H1 (cell line): ENCODE measurements at regions not wholly inside any gene's neighbourhood (a gene's known extent, or its start where the extent isn't known, plus 50 kb on each side); places are given as distances from the start of the nearest gene placed in this dataset.

ENCODE experiments used
- CTCF ChIA-PET: fragments of 300-600 bp; sonication (Branson Sonifier 250); formaldehyde crosslinking; loops from one replicate; lab custom pipeline; 2021; ENCODE audit not compliant: partially characterized antibody; lab: Charles Lee
- POLR2A ChIA-PET: fragments of 300-600 bp; sonication (Branson Sonifier 250); formaldehyde crosslinking; loops from one replicate; lab custom pipeline; 2021; ENCODE audit warnings: inconsistent platforms; ENCODE audit not compliant: partially characterized antibody; lab: Charles Lee
- DNase-seq, 2 experiments: peaks; one replicate each; pipeline versions ENCODE4 v3.0.0 to v3.0.0-alpha.2; 2010 to 2022; ENCODE audit warnings: low spot score in 2 of 2, low read depth in 1 of 2, mixed read lengths in 1 of 2
- FAIRE-seq: peaks from 2 replicates; lab custom pipeline; 2011; peaks lifted over from hg19 to GRCh38; lab: Jason Lieb, UNC
- H2AFZ ChIP-seq: 2 replicates; pipeline ENCODE4 v1.8.1; 2012; ENCODE audit warnings: low read length, inconsistent platforms
- H2AK5ac ChIP-seq: 2 replicates; pipeline ENCODE4 v1.6.1; 2013; ENCODE audit warnings: low read depth, low read length
- H2BK120ac ChIP-seq: replicated peaks from 2 replicates; pipeline ENCODE3; 2013; ENCODE audit warnings: low read depth, low read length, inconsistent platforms
- H2BK12ac ChIP-seq: 2 replicates; pipeline ENCODE4 v1.6.1; 2013; ENCODE audit warnings: low read depth, low read length
- H2BK15ac ChIP-seq: 2 replicates; pipeline ENCODE4 v1.6.1; 2013; ENCODE audit warnings: low read length
- H2BK20ac ChIP-seq: 2 replicates; pipeline ENCODE4 v1.6.1; 2013; ENCODE audit warnings: low read length
- H2BK5ac ChIP-seq: 2 replicates; pipeline ENCODE4 v1.6.1; 2013; ENCODE audit warnings: low read depth, low read length
- H3K14ac ChIP-seq: 2 replicates; pipeline ENCODE4 v1.6.1; 2013; ENCODE audit warnings: inconsistent platforms; ENCODE audit not compliant: insufficient read length
- H3K18ac ChIP-seq: 2 replicates; pipeline ENCODE4 v1.6.1; 2013; ENCODE audit warnings: low read length; ENCODE audit errors: extremely low read depth
- H3K23ac ChIP-seq: 2 replicates; pipeline ENCODE4 v1.6.1; 2013; ENCODE audit warnings: inconsistent platforms; ENCODE audit not compliant: insufficient read length
- H3K23me2 ChIP-seq: 2 replicates; pipeline ENCODE4 v1.6.1; 2013; ENCODE audit warnings: low read depth, low read length
- H3K27ac ChIP-seq: 2 replicates; pipeline ENCODE4 v1.6.1; 2011; ENCODE audit warnings: low read depth, low read length, inconsistent platforms
- H3K27me3 ChIP-seq, 4 experiments: replicated peaks in 1 of 4; 1 replicate in 1 of 4; 2 replicates in 3 of 4; pipeline versions ENCODE4 v1.6.1 to v1.8.1; 2011 to 2013; ENCODE audit warnings: low read length in 3 of 4, mild to moderate bottlenecking in 3 of 4, inconsistent platforms in 2 of 4, mixed read lengths in 2 of 4, moderate library complexity in 1 of 4; ENCODE audit not compliant: control insufficient read depth in 3 of 4, insufficient read depth in 3 of 4; ENCODE audit errors: extremely low read depth in 1 of 4
- H3K36me3 ChIP-seq, 4 experiments: 2 replicates each; pipeline versions ENCODE4 v1.6.1 to v1.8.1; 2011 to 2013; ENCODE audit warnings: mild to moderate bottlenecking in 4 of 4, low read length in 3 of 4, moderate library complexity in 2 of 4, control low read depth in 1 of 4, inconsistent platforms in 1 of 4; ENCODE audit not compliant: insufficient read depth in 4 of 4, control insufficient read depth in 2 of 4
- H3K4ac ChIP-seq: replicated peaks from 2 replicates; pipeline ENCODE3; 2013; ENCODE audit warnings: low read length, low read depth, mixed read lengths, inconsistent platforms; ENCODE audit not compliant: insufficient read length
- H3K4me1 ChIP-seq, 4 experiments: replicated peaks in 1 of 4; 1 replicate in 1 of 4; 2 replicates in 3 of 4; pipeline versions ENCODE4 v1.6.1 to v1.8.1; 2011 to 2013; ENCODE audit warnings: low read length in 3 of 4, inconsistent platforms in 2 of 4, mixed read lengths in 1 of 4; ENCODE audit not compliant: insufficient read depth in 4 of 4, control insufficient read depth in 3 of 4
- H3K4me2 ChIP-seq, 2 experiments: 2 replicates each; pipeline versions ENCODE4 v1.6.1 to v1.8.1; 2011 to 2013; ENCODE audit warnings: low read depth in 2 of 2, low read length in 2 of 2, control low read depth in 1 of 2, inconsistent platforms in 1 of 2, mild to moderate bottlenecking in 1 of 2; ENCODE audit not compliant: insufficient read depth in 1 of 2
- H3K4me3 ChIP-seq, 4 experiments: fragments of 200-600, 300-600 bp in 1 of 4; sonication (generic), shearing (Covaris generic), sonication (Bioruptor Twin) in 1 of 4; 2 replicates each; pipeline versions ENCODE4 v1.5.1 to v1.8.1; 2011 to 2016; ENCODE audit warnings: low read length in 4 of 4, low read depth in 3 of 4, control low read depth in 2 of 4, inconsistent platforms in 2 of 4, mild to moderate bottlenecking in 2 of 4, mixed read lengths in 1 of 4, moderate library complexity in 1 of 4; ENCODE audit not compliant: insufficient read depth in 2 of 4; ENCODE audit errors: extremely low read depth in 1 of 4
- H3K56ac ChIP-seq: replicated peaks from 2 replicates; pipeline ENCODE3; 2013; ENCODE audit warnings: low read depth, mild to moderate bottlenecking, mixed read lengths, low read length, inconsistent platforms; ENCODE audit not compliant: insufficient read length
- H3K79me1 ChIP-seq: 2 replicates; pipeline ENCODE4 v1.6.1; 2013; ENCODE audit warnings: low read depth, low read length, control low read depth
- H3K79me2 ChIP-seq, 2 experiments: 2 replicates each; pipeline versions ENCODE4 v1.6.1 to v1.8.1; 2012 to 2013; ENCODE audit warnings: low read length in 2 of 2, mild to moderate bottlenecking in 2 of 2, inconsistent platforms in 1 of 2; ENCODE audit not compliant: insufficient read depth in 2 of 2, control insufficient read depth in 1 of 2
- H3K9ac ChIP-seq, 4 experiments: replicated peaks in 1 of 4; 1 replicate in 1 of 4; 2 replicates in 3 of 4; pipeline versions ENCODE4 v1.6.1 to v1.8.1; 2011 to 2013; ENCODE audit warnings: low read depth in 3 of 4, low read length in 3 of 4, control low read depth in 2 of 4, mild to moderate bottlenecking in 2 of 4, moderate library complexity in 2 of 4, inconsistent platforms in 1 of 4; ENCODE audit errors: extremely low read depth in 1 of 4
- H3K9me3 ChIP-seq, 2 experiments: 2 replicates each; pipeline versions ENCODE4 v1.6.1 to v1.8.1; 2012 to 2013; ENCODE audit warnings: mild to moderate bottlenecking in 2 of 2, moderate library complexity in 2 of 2, control low read depth in 1 of 2, inconsistent platforms in 1 of 2, low read depth in 1 of 2, low read length in 1 of 2, mixed read lengths in 1 of 2; ENCODE audit not compliant: insufficient read depth in 2 of 2
- H4K20me1 ChIP-seq, 2 experiments: replicated peaks in 1 of 2; 2 replicates each; pipeline versions ENCODE3 to v1.8.1; 2011 to 2013; ENCODE audit warnings: inconsistent platforms in 2 of 2, low read length in 2 of 2, mild to moderate bottlenecking in 1 of 2; ENCODE audit not compliant: insufficient read depth in 2 of 2, control insufficient read depth in 1 of 2
- H4K5ac ChIP-seq: 2 replicates; pipeline ENCODE4 v1.6.1; 2013; ENCODE audit warnings: low read length, low read depth, mixed read lengths, inconsistent platforms; ENCODE audit not compliant: insufficient read length
- H4K8ac ChIP-seq: 2 replicates; pipeline ENCODE4 v1.8.0; 2013; ENCODE audit warnings: mild to moderate bottlenecking, moderate library complexity, low read length, inconsistent platforms; ENCODE audit not compliant: insufficient read depth; ENCODE audit errors: extremely low read depth
- H4K91ac ChIP-seq: replicated peaks from 2 replicates; pipeline ENCODE3; 2013; ENCODE audit warnings: low read length, mixed read lengths, inconsistent platforms; ENCODE audit not compliant: insufficient read length
- BRCA1 ChIP-seq: IDR thresholded peaks from 2 replicates; pipeline ENCODE4 v1.6.1; 2012; ENCODE audit warnings: low read depth, low read length, improper control_type of control experiment
- CEBPB ChIP-seq: IDR thresholded peaks from 2 replicates; pipeline ENCODE4 v1.6.1; 2012; ENCODE audit warnings: low read depth, low read length
- CREB1 ChIP-seq: IDR thresholded peaks from 2 replicates; pipeline ENCODE4 v1.6.1; 2012; ENCODE audit warnings: inconsistent platforms
- CTBP2 ChIP-seq: IDR thresholded peaks from 2 replicates; pipeline ENCODE4 v1.7.0; 2011; ENCODE audit warnings: borderline replicate concordance, mild to moderate bottlenecking, moderate library complexity, mixed read lengths, low read length; ENCODE audit not compliant: insufficient read depth, insufficient read length
- NRF1 ChIP-seq: IDR thresholded peaks from 2 replicates; pipeline ENCODE4 v1.6.1; 2011; ENCODE audit warnings: mild to moderate bottlenecking, low read depth, low read length, improper control_type of control experiment
- RAD21 ChIP-seq, 2 experiments: IDR thresholded peaks in 1 of 2; conservative IDR thresholded peaks in 1 of 2; 2 replicates each; pipeline ENCODE4 v1.6.1; 2011; ENCODE audit warnings: low read depth in 2 of 2, low read length in 2 of 2, improper control_type of control experiment in 1 of 2, inconsistent platforms in 1 of 2, mild to moderate bottlenecking in 1 of 2, moderate library complexity in 1 of 2
- RNF2 ChIP-seq: fragments of 200-900, 300-1000 bp; sonication (generic); IDR thresholded peaks from 2 replicates; pipeline ENCODE4 v1.7.1; 2016; ENCODE audit warnings: borderline replicate concordance, low read depth, mild to moderate bottlenecking, antibody characterized with exemption, low read length; ENCODE audit not compliant: poor library complexity, severe bottlenecking; ENCODE audit errors: missing control alignments
- SIN3A ChIP-seq, 2 experiments: IDR thresholded peaks in 1 of 2; conservative IDR thresholded peaks in 1 of 2; 2 replicates each; pipeline ENCODE4 v1.6.1; 2011 to 2012; ENCODE audit warnings: low read length in 2 of 2, improper control_type of control experiment in 1 of 2, low read depth in 1 of 2, mild to moderate bottlenecking in 1 of 2
- TF ChIP-seq, protein P1 (sequence below): IDR thresholded peaks from 2 replicates; pipeline ENCODE4 v1.6.1; 2012; ENCODE audit warnings: low read length, inconsistent platforms
- TF ChIP-seq, protein P2 (sequence below), 3 experiments: IDR thresholded peaks; 1 replicate in 2 of 3; 2 replicates in 1 of 3; pipeline versions ENCODE4 v1.5.1 to v1.6.1; 2011; ENCODE audit warnings: low read length in 3 of 3, mild to moderate bottlenecking in 3 of 3, inconsistent platforms in 2 of 3, low read depth in 1 of 3, moderate library complexity in 1 of 3; ENCODE audit not compliant: insufficient read depth in 1 of 3; ENCODE audit errors: control extremely low read depth in 1 of 3

DNA sequence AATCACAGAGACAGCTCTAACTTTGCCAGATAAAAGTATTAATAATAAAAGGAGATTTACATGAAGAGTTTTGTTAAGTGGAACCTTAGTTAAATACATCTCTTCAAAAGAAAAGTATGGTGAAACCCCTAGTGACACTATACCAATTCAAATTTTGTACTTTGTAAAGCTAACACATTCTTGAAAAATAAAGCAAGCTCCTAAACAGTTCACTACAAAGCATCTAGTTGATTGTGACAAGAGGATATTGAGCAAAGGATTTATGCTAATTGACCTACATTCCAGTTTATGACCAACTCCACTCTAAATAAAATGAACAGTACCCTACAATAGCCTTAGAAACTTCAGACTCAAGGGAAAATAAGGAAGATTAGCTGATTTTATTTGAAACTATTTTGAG lies 69.4 kb upstream of the WDR17 start:
- no peak overlapping the region for H2BK5ac ChIP-seq
- H3K23me2 ChIP-seq, result peaks cover under 1% of the 10 kb centered on the region; the same call in 1 of the 2 replicates
- H3K4ac ChIP-seq, result no peak overlapping the region
- no peak overlapping the region for H2BK15ac ChIP-seq
- no peak overlapping the region for H2BK20ac ChIP-seq
- H3K4me3 ChIP-seq, result no peak overlapping the region
- no peaks in the 10 kb centered on the region for H3K36me3 ChIP-seq
- H2BK12ac ChIP-seq, result no peak overlapping the region
- peaks cover 0 to under 1% (median 0%) of the 10 kb centered on the region in 4 experiments; a peak in 2 of 7 replicates for H3K27me3 ChIP-seq
- no peaks in the 10 kb centered on the region for H4K20me1 ChIP-seq
- no peaks in the 10 kb centered on the region for H3K79me2 ChIP-seq
- H3K79me1 ChIP-seq, result no peaks in the 10 kb centered on the region
- no peak overlapping the region for H3K9ac ChIP-seq
- H4K5ac ChIP-seq, result no peak overlapping the region
- no peak overlapping the region for H3K23ac ChIP-seq
- ChIA-PET POLR2A (no interaction called here), CTCF (interaction anchor here (1.2 to 3.1 kb wide), 6 partner anchors 8 to 281 kb away, joined by 3 to 15 read pairs (median 6); no protein-coding TSS in a partner anchor)
- no peak for FAIRE-seq
- no peak overlapping the region for H4K8ac ChIP-seq
- H3K14ac ChIP-seq, result no peak overlapping the region
- no peak overlapping the region for H2AK5ac ChIP-seq
- H3K56ac ChIP-seq, result no peak overlapping the region
- H3K27ac ChIP-seq, result no peak overlapping the region
- no peaks in the 10 kb centered on the region for H3K9me3 ChIP-seq
- no peak overlapping the region for H2AFZ ChIP-seq
- H3K4me1 ChIP-seq, result peaks cover 0 to 3% (median 1%) of the 10 kb centered on the region in 4 experiments; a peak in 2 of 7 replicates
- H4K91ac ChIP-seq, result no peak overlapping the region
- no peak for DNase-seq
- H2BK120ac ChIP-seq, result no peak overlapping the region
- no peak overlapping the region for H3K18ac ChIP-seq
- no peak overlapping the region; a peak in 1 of 4 replicates for H3K4me2 ChIP-seq
- TF ChIP-seq, protein P1, sequence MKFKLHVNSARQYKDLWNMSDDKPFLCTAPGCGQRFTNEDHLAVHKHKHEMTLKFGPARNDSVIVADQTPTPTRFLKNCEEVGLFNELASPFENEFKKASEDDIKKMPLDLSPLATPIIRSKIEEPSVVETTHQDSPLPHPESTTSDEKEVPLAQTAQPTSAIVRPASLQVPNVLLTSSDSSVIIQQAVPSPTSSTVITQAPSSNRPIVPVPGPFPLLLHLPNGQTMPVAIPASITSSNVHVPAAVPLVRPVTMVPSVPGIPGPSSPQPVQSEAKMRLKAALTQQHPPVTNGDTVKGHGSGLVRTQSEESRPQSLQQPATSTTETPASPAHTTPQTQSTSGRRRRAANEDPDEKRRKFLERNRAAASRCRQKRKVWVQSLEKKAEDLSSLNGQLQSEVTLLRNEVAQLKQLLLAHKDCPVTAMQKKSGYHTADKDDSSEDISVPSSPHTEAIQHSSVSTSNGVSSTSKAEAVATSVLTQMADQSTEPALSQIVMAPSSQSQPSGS, result no peak
- TF ChIP-seq BRCA1, result no peak
- TF ChIP-seq, protein P2, sequence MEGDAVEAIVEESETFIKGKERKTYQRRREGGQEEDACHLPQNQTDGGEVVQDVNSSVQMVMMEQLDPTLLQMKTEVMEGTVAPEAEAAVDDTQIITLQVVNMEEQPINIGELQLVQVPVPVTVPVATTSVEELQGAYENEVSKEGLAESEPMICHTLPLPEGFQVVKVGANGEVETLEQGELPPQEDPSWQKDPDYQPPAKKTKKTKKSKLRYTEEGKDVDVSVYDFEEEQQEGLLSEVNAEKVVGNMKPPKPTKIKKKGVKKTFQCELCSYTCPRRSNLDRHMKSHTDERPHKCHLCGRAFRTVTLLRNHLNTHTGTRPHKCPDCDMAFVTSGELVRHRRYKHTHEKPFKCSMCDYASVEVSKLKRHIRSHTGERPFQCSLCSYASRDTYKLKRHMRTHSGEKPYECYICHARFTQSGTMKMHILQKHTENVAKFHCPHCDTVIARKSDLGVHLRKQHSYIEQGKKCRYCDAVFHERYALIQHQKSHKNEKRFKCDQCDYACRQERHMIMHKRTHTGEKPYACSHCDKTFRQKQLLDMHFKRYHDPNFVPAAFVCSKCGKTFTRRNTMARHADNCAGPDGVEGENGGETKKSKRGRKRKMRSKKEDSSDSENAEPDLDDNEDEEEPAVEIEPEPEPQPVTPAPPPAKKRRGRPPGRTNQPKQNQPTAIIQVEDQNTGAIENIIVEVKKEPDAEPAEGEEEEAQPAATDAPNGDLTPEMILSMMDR (IDR thresholded peaks at IDR 0.05; ENCODE audit: control extremely low read depth in 1 of 3, insufficient read depth in 1 of 3, low read depth in 1 of 3, low read length in 3 of 3), result no peak
- TF ChIP-seq NRF1, result no peak
- TF ChIP-seq CREB1, result no peak
- no peak for TF ChIP-seq RNF2
- TF ChIP-seq RAD21 (IDR thresholded peaks at IDR 0.05 in 1 of 2, conservative IDR thresholded peaks at IDR 0.05 in 1 of 2; ENCODE audit: low read depth in 2 of 2, low read length in 2 of 2), result no peak
- no peak for TF ChIP-seq SIN3A (conservative IDR thresholded peaks at IDR 0.05 in 1 of 2, IDR thresholded peaks at IDR 0.05 in 1 of 2; ENCODE audit: low read depth in 1 of 2, low read length in 2 of 2)
- no peak for TF ChIP-seq CTBP2
- TF ChIP-seq CEBPB, result no peak
